Central memory CD8-positive, alpha-beta T cell (primary cell): ENCODE measurements at regions not wholly inside any gene's neighbourhood (a gene's known extent, or its start where the extent isn't known, plus 50 kb on each side); places are given as distances from the start of the nearest gene placed in this dataset.
A peak's percentile ranks its signal among the peaks of the same experiment; 100 is the strongest.

Experiments used
- ATAC-seq: fragments of 150-1000 bp; cut with Tn5 transposase; replicated peaks from 2 replicates; pipeline ENCODE4 v1.10.0; 2022; ENCODE audit warnings: mild to moderate bottlenecking, moderate FRiP score, moderate number of reproducible peaks; ENCODE audit not compliant: poor library complexity, severe bottlenecking; ENCODE audit errors: extremely low read depth
- DNase-seq, 2 donors: peaks; one replicate each; pipeline ENCODE4 v3.0.0; 2021; ENCODE audit warnings: low spot score in 2 of 2
- H3K27ac Mint-ChIP-seq: one replicate; pipeline ENCODE4 v1.8.0; 2022; ENCODE audit warnings: low read depth, mild to moderate bottlenecking, moderate library complexity, mixed read lengths
- H3K27me3 Mint-ChIP-seq: one replicate; pipeline ENCODE4 v1.8.0; 2022; ENCODE audit warnings: mixed read lengths
- H3K36me3 Mint-ChIP-seq: one replicate; pipeline ENCODE4 v1.8.0; 2022; ENCODE audit warnings: mild to moderate bottlenecking, moderate library complexity, mixed read lengths; ENCODE audit not compliant: insufficient read depth
- H3K4me1 Mint-ChIP-seq: one replicate; pipeline ENCODE4 v1.8.0; 2022; ENCODE audit warnings: mixed read lengths
- H3K4me3 Mint-ChIP-seq: one replicate; pipeline ENCODE4 v1.8.0; 2022; ENCODE audit warnings: mild to moderate bottlenecking, moderate library complexity, mixed read lengths
- H3K9me3 Mint-ChIP-seq: one replicate; pipeline ENCODE4 v1.8.0; 2022; ENCODE audit warnings: mixed read lengths

- no peaks in the 10 kb centered on the region for H3K9me3 Mint-ChIP-seq
- no peaks in the 10 kb centered on the region for H3K36me3 Mint-ChIP-seq
- DNase-seq (no peak), ATAC-seq (no peak)
- H3K27ac Mint-ChIP-seq: no peak overlapping the region
- H3K27me3 Mint-ChIP-seq: peaks cover 20% of the 10 kb centered on the region
- no peaks in the 10 kb centered on the region for H3K4me1 Mint-ChIP-seq
- H3K4me3 Mint-ChIP-seq: no peak overlapping the region
Observed at GRCh38 chr12:98388126-98388525, 127.3 kb upstream of the TMPO start.

- DNase-seq (no peak), ATAC-seq (no peak)
- Mint-ChIP-seq H3K4me3 (no peak overlapping the region), H3K9me3 (no peaks in the 10 kb centered on the region), H3K36me3 (no peaks in the 10 kb centered on the region), H3K27me3 (peaks cover 18% of the 10 kb centered on the region), H3K4me1 (no peaks in the 10 kb centered on the region), H3K27ac (no peak overlapping the region)
Observed at GRCh38 chr12:98389593-98389992, 125.8 kb upstream of the TMPO start.

- Mint-ChIP-seq H3K4me1 (peaks cover 24% of the 10 kb centered on the region), H3K9me3 (no peaks in the 10 kb centered on the region), H3K36me3 (no peaks in the 10 kb centered on the region), H3K27me3 (no peaks in the 10 kb centered on the region), H3K4me3 (peak overlapping the region; percentile 75), H3K27ac (peak overlapping the region; percentile 75)
- ATAC-seq: peak; percentile 76
- peak; percentile 70 to 76 for DNase-seq
Observed at GRCh38 chr12:98397323-98398105, 117.9 kb upstream of the TMPO start.

- ATAC-seq: peak; percentile 67
- Mint-ChIP-seq H3K27ac (peak overlapping the region; percentile 11), H3K27me3 (no peaks in the 10 kb centered on the region), H3K4me1 (peaks cover 24% of the 10 kb centered on the region), H3K4me3 (no peak overlapping the region), H3K36me3 (no peaks in the 10 kb centered on the region), H3K9me3 (no peaks in the 10 kb centered on the region)
- peak in 1 of 2 donors; percentile 24 for DNase-seq
Observed at GRCh38 chr12:98399532-98399931, 115.9 kb upstream of the TMPO start.

GRCh38 chr12:98401427-98401826, 114.0 kb upstream of the TMPO start:
- Mint-ChIP-seq H3K27ac (no peak overlapping the region), H3K9me3 (no peaks in the 10 kb centered on the region), H3K4me3 (no peak overlapping the region), H3K27me3 (no peaks in the 10 kb centered on the region), H3K4me1 (peaks cover 33% of the 10 kb centered on the region), H3K36me3 (no peaks in the 10 kb centered on the region)
- ATAC-seq (no peak), DNase-seq (no peak)

- no peaks in the 10 kb centered on the region for H3K27me3 Mint-ChIP-seq
- ATAC-seq: no peak
- no peak overlapping the region for H3K4me3 Mint-ChIP-seq
- DNase-seq: no peak
- H3K9me3 Mint-ChIP-seq: no peaks in the 10 kb centered on the region
- H3K4me1 Mint-ChIP-seq: peaks cover 34% of the 10 kb centered on the region
- H3K27ac Mint-ChIP-seq: no peak overlapping the region
- no peaks in the 10 kb centered on the region for H3K36me3 Mint-ChIP-seq
Observed at GRCh38 chr12:98402091-98402490, 113.3 kb upstream of the TMPO start.

GRCh38 chr12:98402671-98403070, 112.7 kb upstream of the TMPO start:
- H3K27me3 Mint-ChIP-seq: no peaks in the 10 kb centered on the region
- peaks cover 28% of the 10 kb centered on the region for H3K4me1 Mint-ChIP-seq
- H3K9me3 Mint-ChIP-seq: no peaks in the 10 kb centered on the region
- no peak overlapping the region for H3K27ac Mint-ChIP-seq
- no peak for ATAC-seq
- DNase-seq: no peak
- no peak overlapping the region for H3K4me3 Mint-ChIP-seq
- H3K36me3 Mint-ChIP-seq: no peaks in the 10 kb centered on the region

GRCh38 chr12:98403385-98403784, 112.0 kb upstream of the TMPO start:
- ATAC-seq (no peak), DNase-seq (no peak)
- H3K4me3 Mint-ChIP-seq: no peak overlapping the region
- no peaks in the 10 kb centered on the region for H3K36me3 Mint-ChIP-seq
- H3K4me1 Mint-ChIP-seq: peaks cover 27% of the 10 kb centered on the region
- H3K27ac Mint-ChIP-seq: no peak overlapping the region
- H3K27me3 Mint-ChIP-seq: no peaks in the 10 kb centered on the region
- H3K9me3 Mint-ChIP-seq: no peaks in the 10 kb centered on the region

- peaks cover 25% of the 10 kb centered on the region for H3K4me1 Mint-ChIP-seq
- H3K9me3 Mint-ChIP-seq: no peaks in the 10 kb centered on the region
Observed at GRCh38 chr12:98403936-98404335, 111.5 kb upstream of the TMPO start.

GRCh38 chr12:98405805-98406366, 109.5 kb upstream of the TMPO start:
- no peaks in the 10 kb centered on the region for H3K9me3 Mint-ChIP-seq
- H3K36me3 Mint-ChIP-seq: no peaks in the 10 kb centered on the region
- no peak overlapping the region for H3K27ac Mint-ChIP-seq
- H3K4me1 Mint-ChIP-seq: peaks cover 10% of the 10 kb centered on the region
- ATAC-seq (no peak), DNase-seq (no peak)
- H3K27me3 Mint-ChIP-seq: no peaks in the 10 kb centered on the region
- no peak overlapping the region for H3K4me3 Mint-ChIP-seq

More at GRCh38 chr12:98403936-98404335, 111.5 kb upstream of the TMPO start:
- ATAC-seq (no peak), DNase-seq (no peak)
- Mint-ChIP-seq H3K27ac (no peak overlapping the region), H3K27me3 (no peaks in the 10 kb centered on the region), H3K36me3 (no peaks in the 10 kb centered on the region), H3K4me3 (no peak overlapping the region)

- Mint-ChIP-seq H3K4me1 (peaks cover 10% of the 10 kb centered on the region), H3K27ac (no peak overlapping the region), H3K9me3 (no peaks in the 10 kb centered on the region), H3K4me3 (no peak overlapping the region), H3K27me3 (no peaks in the 10 kb centered on the region), H3K36me3 (no peaks in the 10 kb centered on the region)
- ATAC-seq (no peak), DNase-seq (no peak)
Observed at GRCh38 chr12:98406378-98406777, 109.0 kb upstream of the TMPO start.

GRCh38 chr12:98408681-98409080, 106.7 kb upstream of the TMPO start:
- Mint-ChIP-seq H3K4me3 (no peak overlapping the region), H3K4me1 (peaks cover 10% of the 10 kb centered on the region), H3K27ac (no peak overlapping the region), H3K9me3 (no peaks in the 10 kb centered on the region), H3K27me3 (no peaks in the 10 kb centered on the region), H3K36me3 (no peaks in the 10 kb centered on the region)
- DNase-seq: no peak
- ATAC-seq: no peak

GRCh38 chr12:98409548-98409947, 105.8 kb upstream of the TMPO start:
- H3K27ac Mint-ChIP-seq: no peak overlapping the region
- H3K4me3 Mint-ChIP-seq: no peak overlapping the region
- no peak for ATAC-seq
- no peaks in the 10 kb centered on the region for H3K9me3 Mint-ChIP-seq
- H3K27me3 Mint-ChIP-seq: peaks cover 5% of the 10 kb centered on the region
- peaks cover 10% of the 10 kb centered on the region for H3K4me1 Mint-ChIP-seq
- DNase-seq: no peak
- no peaks in the 10 kb centered on the region for H3K36me3 Mint-ChIP-seq
